ENCODE measurements at regions not wholly inside any gene's neighbourhood (a gene's known extent, or its start where the extent isn't known, plus 50 kb on each side); places are given as distances from the start of the nearest gene placed in this dataset.

- H3K27ac ChIP-seq (ENCODE audit: low read depth in 1 of 2, low read length in 2 of 2) = no peak overlapping the region
- intact Hi-C loops (cut with DNase I, micrococcal nuclease) = no loop called here
- POLR2A ChIA-PET = no interaction called here
- no peak overlapping the region for H3K4me3 Mint-ChIP-seq
- CTCF ChIA-PET = no interaction called here
- no peaks in the 10 kb centered on the region for H3K36me3 ChIP-seq (ENCODE audit: insufficient read depth, low read length)
- H3K36me3 Mint-ChIP-seq (ENCODE audit: low read depth) = no peaks in the 10 kb centered on the region
- H3K9me3 Mint-ChIP-seq = no peaks in the 10 kb centered on the region
- H3K27me3 ChIP-seq (ENCODE audit: control insufficient read depth in 1 of 2, insufficient read depth in 2 of 2, low read length in 2 of 2) = no peaks in the 10 kb centered on the region
- TF ChIP-seq CTCF (IDR thresholded peaks at IDR 0.05) = no peak
- H3K27ac Mint-ChIP-seq = no peak overlapping the region
- peaks cover 13% of the 10 kb centered on the region for H3K27me3 Mint-ChIP-seq
- no peaks in the 10 kb centered on the region for H3K4me1 Mint-ChIP-seq (ENCODE audit: low read depth)
- DNase-seq (no peak), ATAC-seq (ENCODE audit: poor library complexity) (no peak)
- peaks cover 0 to 24% of the 10 kb centered on the region in 2 experiments for H3K9me3 ChIP-seq (ENCODE audit: control insufficient read depth in 1 of 2, insufficient read depth in 1 of 2, low read length in 2 of 2)
- H3K4me1 ChIP-seq (ENCODE audit: insufficient read depth, low read length) = no peaks in the 10 kb centered on the region
- no peak overlapping the region for H3K4me3 ChIP-seq (ENCODE audit: low read length)
Observed at GRCh38 chr11:133747409-133747808, 97.9 kb downstream of the SPATA19 start.

GRCh38 chr11:133746663-133747306, 98.5 kb downstream of the SPATA19 start:
- intact Hi-C loops (cut with DNase I, micrococcal nuclease) = no loop called here
- no peak overlapping the region for H3K4me3 ChIP-seq (ENCODE audit: low read length)
- no peaks in the 10 kb centered on the region for H3K4me1 ChIP-seq (ENCODE audit: insufficient read depth, low read length)
- H3K36me3 Mint-ChIP-seq (ENCODE audit: low read depth) = no peaks in the 10 kb centered on the region
- no peak overlapping the region for H3K27ac Mint-ChIP-seq
- H3K9me3 Mint-ChIP-seq = no peaks in the 10 kb centered on the region
- ATAC-seq (ENCODE audit: poor library complexity) (no peak), DNase-seq (no peak)
- peaks cover 0 to 23% of the 10 kb centered on the region in 2 experiments for H3K9me3 ChIP-seq (ENCODE audit: control insufficient read depth in 1 of 2, insufficient read depth in 1 of 2, low read length in 2 of 2)
- ChIA-PET CTCF (no interaction called here), POLR2A (no interaction called here)
- H3K36me3 ChIP-seq (ENCODE audit: insufficient read depth, low read length) = no peaks in the 10 kb centered on the region
- no peak overlapping the region for H3K27ac ChIP-seq (ENCODE audit: low read depth in 1 of 2, low read length in 2 of 2)
- H3K4me1 Mint-ChIP-seq (ENCODE audit: low read depth) = no peaks in the 10 kb centered on the region
- H3K4me3 Mint-ChIP-seq = no peak overlapping the region
- TF ChIP-seq CTCF (IDR thresholded peaks at IDR 0.05) = no peak
- peaks cover 13% of the 10 kb centered on the region for H3K27me3 Mint-ChIP-seq
- no peaks in the 10 kb centered on the region for H3K27me3 ChIP-seq (ENCODE audit: control insufficient read depth in 1 of 2, insufficient read depth in 2 of 2, low read length in 2 of 2)

GRCh38 chr11:133745791-133746190, 99.5 kb downstream of the SPATA19 start:
- Histone ChIP-seq H3K36me3 (ENCODE audit: insufficient read depth, low read length) (no peaks in the 10 kb centered on the region), H3K9me3 (ENCODE audit: control insufficient read depth in 1 of 2, insufficient read depth in 1 of 2, low read length in 2 of 2) (peaks cover 0 to 23% of the 10 kb centered on the region in 2 experiments), H3K27ac (ENCODE audit: low read depth in 1 of 2, low read length in 2 of 2) (no peak overlapping the region), H3K4me1 (ENCODE audit: insufficient read depth, low read length) (no peaks in the 10 kb centered on the region), H3K4me3 (ENCODE audit: low read length) (no peak overlapping the region), H3K27me3 (ENCODE audit: control insufficient read depth in 1 of 2, insufficient read depth in 2 of 2, low read length in 2 of 2) (no peaks in the 10 kb centered on the region)
- no peaks in the 10 kb centered on the region for H3K36me3 Mint-ChIP-seq (ENCODE audit: low read depth)
- intact Hi-C loops (cut with DNase I, micrococcal nuclease) = no loop called here
- H3K4me1 Mint-ChIP-seq (ENCODE audit: low read depth) = no peaks in the 10 kb centered on the region
- H3K27ac Mint-ChIP-seq = no peak overlapping the region
- peaks cover 13% of the 10 kb centered on the region for H3K27me3 Mint-ChIP-seq
- no peak for DNase-seq
- TF ChIP-seq CTCF (IDR thresholded peaks at IDR 0.05) = no peak
- ChIA-PET CTCF (no interaction called here), POLR2A (no interaction called here)
- H3K4me3 Mint-ChIP-seq = no peak overlapping the region
- no peaks in the 10 kb centered on the region for H3K9me3 Mint-ChIP-seq
- ATAC-seq (ENCODE audit: poor library complexity) = no peak
